Cardiac septum (tissue), 1 donor: ENCODE measurements at regions not wholly inside any gene's neighbourhood (a gene's known extent, or its start where the extent isn't known, plus 50 kb on each side); places are given as distances from the start of the nearest gene placed in this dataset.
"Not testable (repeated sequence)": the region's sequence is repeated elsewhere in the genome, so short reads cannot be mapped to it uniquely, and the experiment has no call there.

ENCODE experiments used
- DNase-seq: peaks from one replicate; pipeline ENCODE4 v3.0.0-alpha.2; 2020; ENCODE audit warnings: low spot score
- intact Hi-C: fragments of 100-400 bp; cut with DNase I; formaldehyde crosslinking; loops from one replicate; pipeline ENCODE4 v1.14.0; 2022
- donor health status: DM: no; HTN: no; CAD: no.

DNA sequence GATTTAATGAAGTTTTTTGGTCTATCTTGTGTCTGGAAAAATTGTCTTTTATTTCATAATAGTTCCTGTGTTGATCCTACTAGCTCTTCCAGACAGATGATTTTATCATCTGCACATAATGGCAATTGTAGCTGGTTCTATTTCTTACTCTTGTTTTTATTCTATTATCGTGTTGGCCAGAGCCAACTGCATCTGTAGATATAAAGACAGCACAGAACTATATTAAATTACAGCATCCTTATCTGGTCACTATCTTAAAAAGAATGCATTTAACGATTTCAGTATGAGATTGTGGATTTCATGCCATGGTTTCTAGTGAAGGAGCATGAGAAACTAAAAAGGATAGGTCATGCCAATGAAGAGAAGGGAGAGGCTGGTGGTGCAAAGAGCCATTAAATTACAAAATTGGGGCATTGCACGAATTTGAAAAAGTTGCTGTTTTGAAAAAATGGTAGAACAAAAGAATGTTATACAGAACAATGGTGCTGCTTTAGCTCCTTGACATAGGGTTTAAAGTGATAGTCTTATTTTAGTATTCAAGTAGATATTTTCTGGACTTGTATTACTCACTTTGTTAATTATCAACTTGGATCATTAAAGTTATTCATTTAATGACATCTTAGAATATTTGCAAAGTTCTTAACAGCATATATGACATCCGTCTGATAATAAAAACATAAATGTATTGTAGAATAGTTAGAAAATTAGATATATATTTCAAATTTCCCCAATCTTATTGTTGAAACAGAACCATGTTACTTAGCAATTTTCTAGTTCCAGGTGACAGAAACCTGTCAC lies 1250.3 kb downstream of the REEP3 start:
- intact Hi-C loops: no loop called here
- DNase-seq: no peak

DNA sequence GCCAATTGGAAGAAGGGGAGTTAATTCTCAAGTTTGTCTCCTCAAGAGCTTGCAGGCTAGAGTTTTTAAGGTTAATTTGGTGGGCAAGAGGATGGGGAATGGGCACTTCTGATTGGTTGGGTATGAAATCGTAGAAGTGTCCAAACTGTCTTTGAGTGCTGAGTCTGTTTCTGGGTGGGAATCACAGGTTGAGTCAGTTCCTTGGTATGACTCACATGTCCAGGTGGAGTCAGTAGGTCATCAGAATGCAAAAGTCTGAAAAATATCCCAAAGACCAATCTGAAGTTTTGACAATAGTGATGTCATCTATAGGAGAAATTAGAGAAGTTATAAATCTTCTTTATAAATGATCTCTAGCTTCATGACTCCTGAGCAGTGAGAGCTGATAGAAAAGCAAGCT lies 1252.2 kb downstream of the REEP3 start:
- intact Hi-C loops: no loop called here
- DNase-seq: no peak

DNA sequence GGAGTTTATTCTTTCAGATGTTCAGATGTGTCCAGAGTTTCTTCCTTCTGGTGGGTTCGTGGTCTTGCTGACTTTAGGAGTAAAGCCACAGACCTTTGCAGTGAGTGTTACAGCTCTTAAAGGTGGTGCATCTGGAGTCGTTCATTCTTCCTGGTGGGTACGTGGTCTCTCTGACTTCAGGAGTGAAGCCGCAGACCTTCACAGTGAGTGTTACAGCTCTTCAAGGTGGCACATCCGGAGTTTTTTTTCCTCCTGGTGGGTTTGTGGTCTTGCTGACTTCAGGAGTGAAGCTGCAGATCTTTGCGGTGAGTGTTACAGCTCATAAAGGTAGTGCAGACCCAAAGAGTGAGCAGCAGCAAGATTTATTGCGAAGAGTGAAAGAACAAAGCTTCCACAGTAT lies 1263.2 kb downstream of the REEP3 start:
- DNase-seq, intact Hi-C loops: not testable (repeated sequence)

DNA sequence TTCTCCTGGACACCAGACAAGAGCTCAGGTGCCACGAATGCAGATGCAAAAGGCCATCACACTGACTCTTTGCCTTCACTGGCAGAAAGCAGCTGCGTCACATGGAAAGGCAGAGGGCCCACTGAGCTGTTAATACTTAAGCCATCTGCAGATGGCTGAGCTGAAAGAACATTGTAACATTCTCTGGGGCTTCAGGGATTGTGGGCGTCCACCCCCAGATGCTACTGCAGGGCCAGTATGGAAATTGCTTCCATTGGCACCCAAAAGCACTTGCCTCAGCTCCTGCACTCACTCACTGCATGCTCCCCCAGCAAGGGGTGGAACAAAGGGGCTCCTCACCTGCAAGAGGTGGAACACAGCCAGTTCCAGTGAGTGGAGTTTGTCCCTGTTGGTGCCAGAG lies 1264.6 kb downstream of the REEP3 start:
- DNase-seq: no peak
- intact Hi-C loops: no loop called here

DNA sequence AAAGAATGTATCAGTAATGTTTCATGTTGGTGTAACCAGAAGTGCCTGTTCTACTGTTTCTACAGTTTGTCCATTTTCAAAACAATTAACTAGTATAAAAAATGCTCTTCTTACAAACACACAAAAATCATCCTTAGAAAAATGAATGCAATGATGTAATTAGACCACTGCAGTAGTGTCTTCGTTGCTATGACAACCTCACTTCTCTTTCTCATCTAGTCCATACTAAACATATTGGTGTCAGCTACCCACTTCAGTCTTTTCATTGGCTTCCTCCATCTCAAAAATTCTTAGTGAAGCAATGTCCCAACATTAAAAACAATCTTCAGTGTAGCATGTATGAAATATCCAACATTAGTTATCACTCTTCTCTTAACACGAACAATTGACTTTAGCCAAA lies 1265.8 kb downstream of the REEP3 start:
- no peak for DNase-seq
- intact Hi-C loops: no loop called here

DNA sequence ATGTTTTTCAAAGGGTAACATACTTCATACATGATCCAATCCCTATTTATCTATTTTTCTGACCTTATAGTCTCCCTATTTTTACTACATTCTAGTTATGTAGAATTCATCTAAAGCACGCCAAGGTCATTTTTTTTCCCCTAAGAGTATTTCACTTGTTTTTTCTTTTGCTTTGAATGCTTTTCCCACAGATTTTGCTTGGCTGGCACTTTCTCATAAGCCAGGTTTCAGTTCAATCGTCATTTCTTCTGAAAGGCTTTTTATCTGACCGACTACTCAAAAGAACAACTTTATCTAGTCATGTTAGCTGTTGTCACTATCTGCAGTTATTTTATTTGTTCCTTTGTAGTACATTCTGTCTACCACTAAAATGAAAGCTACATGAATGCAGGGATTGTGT lies 1274.6 kb downstream of the REEP3 start:
- DNase-seq: no peak
- intact Hi-C loops: no loop called here

DNA sequence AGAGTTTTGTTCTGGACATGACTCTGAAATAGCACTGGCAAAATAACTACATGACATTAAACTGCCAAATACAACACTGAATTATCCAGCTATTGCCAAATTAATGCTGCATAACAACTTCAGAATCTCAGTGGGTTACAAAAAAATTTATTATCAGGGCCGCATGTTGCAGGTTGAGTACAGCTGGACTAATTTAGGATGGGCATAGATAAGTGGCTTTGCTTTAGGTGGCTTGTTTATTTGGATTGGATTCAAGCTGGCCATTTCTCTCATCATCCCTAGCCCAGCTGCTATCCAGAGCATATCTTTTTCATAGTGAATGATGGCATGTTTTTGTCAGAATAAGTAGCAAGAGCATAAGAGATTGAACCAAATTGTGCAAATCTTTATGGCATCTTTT lies 1277.1 kb downstream of the REEP3 start:
- no peak for DNase-seq
- intact Hi-C loops: no loop called here

DNA sequence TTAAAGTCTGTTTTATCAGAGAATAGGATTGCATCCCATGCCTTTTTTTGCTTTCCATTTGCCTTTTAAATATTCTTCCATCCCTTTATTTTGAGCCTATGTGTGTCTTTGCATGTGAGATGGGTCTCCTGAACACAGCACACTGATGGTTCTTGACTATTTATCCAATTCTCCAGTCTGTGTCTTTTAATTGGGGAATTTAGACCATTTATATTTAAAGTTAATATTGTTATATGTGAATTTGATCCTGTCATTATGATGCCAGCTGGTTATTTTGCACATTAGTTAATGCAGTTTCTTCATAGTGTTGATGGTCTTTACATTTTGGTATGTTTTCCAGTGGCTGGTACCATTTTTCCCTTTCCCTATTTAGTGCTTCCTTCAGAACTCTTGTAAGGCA lies 1287.0 kb downstream of the REEP3 start:
- DNase-seq, intact Hi-C loops: not testable (repeated sequence)

DNA sequence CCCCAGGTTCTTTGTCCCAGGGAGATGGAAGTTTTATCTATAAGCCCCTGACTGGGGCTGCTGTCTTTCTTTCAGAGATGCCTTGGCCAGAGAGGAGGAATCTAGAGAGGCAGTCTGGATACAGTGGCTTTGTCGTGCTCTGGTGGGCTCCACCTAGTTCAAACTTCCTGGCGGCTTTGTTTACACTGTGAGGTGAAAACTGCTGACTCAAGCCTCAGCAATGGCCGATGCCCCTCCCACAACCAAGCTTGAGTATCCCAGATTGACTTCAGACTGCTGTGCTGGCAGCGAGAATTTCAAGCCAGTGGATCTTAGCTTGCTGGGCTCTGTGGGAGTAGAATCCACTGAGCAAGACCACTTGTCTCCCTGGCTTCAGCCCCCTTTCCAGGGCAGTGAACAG lies 1288.8 kb downstream of the REEP3 start:
- intact Hi-C loops, DNase-seq: not testable (repeated sequence)

DNA sequence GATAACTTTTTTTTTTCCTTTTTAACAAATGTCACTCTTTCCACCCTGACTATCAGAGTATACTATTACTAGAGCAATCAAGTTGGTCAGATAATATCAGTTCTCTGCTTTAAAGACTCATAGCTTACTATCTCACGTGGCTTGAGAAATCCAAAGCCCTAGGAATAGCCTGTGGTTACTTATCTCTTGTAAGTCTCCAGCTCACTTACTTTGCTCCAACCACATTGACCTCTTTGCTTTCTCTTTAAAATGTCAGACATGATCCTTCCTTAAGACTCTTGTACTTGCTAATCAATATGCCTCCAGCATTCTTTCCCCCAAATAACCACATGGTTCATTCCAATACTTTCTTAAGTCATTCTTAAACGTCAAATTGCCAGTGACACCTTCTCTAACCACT lies 1292.2 kb downstream of the REEP3 start:
- intact Hi-C loops: no loop called here
- DNase-seq: no peak

DNA sequence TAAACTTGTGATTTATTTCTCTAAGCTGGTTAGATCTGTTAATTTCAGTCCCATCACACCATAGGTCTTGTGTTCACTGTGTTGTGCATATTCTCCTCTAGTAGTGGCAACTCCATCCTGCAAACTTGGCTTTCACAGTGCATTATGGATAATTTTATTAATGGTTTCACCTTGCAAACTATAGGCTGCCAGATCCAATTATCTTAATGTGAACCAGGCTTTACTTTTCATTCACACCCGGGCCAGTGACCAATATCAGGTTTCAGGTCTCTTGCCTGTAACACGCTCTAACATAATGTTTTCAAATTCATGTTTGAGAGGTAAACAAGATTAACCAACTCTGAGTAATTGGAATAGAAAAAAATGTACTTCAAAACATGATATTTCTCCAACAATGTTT lies 1293.0 kb downstream of the REEP3 start:
- intact Hi-C loops: no loop called here
- DNase-seq: no peak

DNA sequence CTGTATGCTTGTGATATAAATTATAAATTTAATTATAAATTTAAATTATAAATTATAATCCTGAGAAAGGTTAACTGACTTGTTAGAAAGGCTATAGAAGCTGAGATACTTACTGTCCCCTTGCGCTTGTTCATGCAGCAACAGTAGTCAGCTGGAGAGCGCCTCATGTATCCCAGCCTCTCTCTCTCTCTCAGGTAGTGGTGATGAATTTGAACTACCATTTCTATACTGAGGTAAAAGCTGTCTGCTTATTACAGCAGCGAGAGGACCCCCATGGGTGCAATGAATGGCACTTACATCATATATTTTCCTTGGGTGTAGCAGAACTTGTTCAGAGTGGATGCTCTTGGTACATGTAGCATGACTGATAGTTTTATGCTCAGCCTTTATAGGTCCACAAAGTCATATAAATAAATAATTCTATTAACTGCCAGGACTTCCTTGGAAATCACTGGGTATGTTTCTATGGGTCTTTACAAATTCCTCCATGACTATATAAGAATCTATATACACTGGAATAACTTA lies 1308.7 kb downstream of the REEP3 start:
- intact Hi-C loops: no loop called here

DNA sequence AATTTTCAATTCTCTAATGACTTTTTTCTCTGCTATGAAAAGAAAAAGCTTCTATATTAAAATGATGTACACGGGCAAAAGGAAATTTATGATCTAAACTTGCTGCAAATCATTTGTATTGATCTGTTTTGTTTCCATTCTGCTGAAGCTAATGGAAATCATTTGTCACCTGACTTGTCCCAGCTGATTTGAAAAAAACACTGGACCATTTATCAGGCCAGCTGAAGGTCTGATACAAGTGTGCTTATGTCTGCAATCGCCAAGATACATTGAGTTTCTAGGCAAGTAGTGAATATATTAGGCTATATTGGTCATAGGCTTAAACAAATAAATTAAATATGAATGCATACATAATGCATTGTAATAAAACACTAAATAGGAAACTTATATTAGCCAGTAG lies 1309.7 kb downstream of the REEP3 start:
- intact Hi-C loops: no loop called here
- DNase-seq: no peak

More for the DNA sequence above, 1308.7 kb downstream of the REEP3 start:
- DNase-seq: no peak

DNA sequence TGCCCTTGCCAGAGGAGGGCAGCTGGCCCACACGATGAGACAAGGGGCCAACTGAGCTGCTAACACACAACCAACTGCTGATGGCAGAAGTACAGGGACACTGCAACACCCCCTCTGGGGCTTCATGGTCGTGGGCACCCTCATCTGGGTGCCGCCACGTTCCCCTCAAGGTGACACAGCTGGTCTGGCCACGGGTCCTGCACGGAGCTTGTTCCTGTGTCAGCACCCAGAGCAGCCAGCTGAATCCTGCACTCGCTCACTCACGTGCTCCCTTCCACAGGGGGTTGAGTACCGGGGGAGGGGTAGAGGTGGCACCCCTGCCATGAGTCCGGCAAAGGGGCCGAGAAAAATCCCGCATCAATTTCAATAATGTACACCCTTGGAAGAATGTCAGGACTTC lies 1319.1 kb downstream of the REEP3 start:
- intact Hi-C loops: no loop called here
- no peak for DNase-seq

DNA sequence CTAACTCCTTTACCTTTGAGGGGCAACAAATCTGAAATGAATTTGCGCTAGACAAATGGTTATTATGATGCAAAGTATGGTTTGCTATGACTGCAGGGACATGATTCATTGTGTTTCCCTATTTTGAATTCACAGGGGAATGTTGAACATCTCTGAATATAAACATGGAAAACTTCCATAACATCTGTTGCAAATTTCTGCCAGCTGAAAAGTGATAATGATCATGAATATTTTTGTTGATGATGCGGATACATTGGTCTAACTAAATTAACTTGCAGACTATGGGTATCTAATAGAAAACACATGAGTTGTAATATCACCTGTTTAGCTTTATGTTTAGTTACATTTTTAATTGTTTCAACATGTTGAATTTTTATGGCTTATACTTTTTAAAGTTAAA lies 1325.5 kb downstream of the REEP3 start:
- DNase-seq: no peak
- intact Hi-C loops: no loop called here

DNA sequence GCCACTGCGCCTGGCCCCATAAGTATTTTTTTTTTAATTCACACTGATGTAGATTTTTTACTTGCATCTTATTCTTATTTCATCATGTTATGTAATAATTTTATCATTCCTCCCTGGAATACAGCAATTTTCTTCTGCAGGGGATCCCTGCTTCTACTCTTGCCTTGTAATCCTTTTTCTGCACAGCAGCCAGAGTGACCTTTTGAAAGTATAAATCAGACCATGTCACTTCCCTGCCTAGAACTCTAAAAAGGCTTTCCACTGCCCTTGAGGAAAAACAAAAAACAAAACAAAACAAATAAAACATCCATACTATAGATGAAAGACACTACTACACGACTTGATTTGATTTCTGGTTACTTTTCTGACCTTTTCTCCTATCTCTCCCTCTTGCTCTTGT lies 1334.7 kb downstream of the REEP3 start:
- intact Hi-C loops: no loop called here
- DNase-seq: no peak

DNA sequence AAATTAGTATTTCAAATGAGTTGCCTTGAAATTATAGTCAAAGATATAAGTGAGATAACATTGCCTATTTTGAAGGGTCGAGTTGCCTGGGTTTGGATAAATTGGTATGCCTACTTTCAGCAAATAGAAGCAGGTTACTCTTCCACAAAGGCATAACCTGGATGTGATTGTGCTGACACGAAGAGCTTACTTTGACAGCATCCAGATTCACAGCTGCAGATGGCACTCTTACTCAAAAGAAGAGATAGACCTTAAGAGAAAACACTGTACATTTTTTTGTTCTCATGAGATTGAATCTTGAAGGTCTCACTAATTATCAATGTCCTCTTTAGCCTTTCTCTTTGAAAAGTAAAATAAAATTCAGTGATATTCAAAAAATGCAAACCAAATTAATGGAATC lies 1338.7 kb downstream of the REEP3 start:
- DNase-seq: no peak
- intact Hi-C loops: no loop called here

DNA sequence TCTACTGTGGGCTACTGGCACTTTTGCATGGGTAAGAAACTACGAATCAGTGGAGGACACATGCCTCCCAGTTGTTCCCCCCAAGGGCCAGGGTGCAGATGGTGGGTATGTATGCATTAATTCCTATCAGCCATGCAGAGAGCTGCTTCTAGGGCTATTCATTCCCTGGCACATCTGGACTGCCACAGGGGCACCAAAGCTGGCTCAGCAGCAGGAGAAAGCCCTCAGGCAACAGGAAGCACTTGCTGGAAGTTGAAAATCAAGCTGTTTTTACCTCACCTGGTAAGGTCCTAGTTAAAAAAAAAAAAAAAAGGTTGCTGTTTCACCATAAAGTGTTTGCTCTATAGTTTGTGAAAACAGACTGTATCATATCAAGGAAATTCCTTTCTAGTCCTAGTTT lies 1342.6 kb downstream of the REEP3 start:
- intact Hi-C loops: no loop called here
- no peak for DNase-seq

DNA sequence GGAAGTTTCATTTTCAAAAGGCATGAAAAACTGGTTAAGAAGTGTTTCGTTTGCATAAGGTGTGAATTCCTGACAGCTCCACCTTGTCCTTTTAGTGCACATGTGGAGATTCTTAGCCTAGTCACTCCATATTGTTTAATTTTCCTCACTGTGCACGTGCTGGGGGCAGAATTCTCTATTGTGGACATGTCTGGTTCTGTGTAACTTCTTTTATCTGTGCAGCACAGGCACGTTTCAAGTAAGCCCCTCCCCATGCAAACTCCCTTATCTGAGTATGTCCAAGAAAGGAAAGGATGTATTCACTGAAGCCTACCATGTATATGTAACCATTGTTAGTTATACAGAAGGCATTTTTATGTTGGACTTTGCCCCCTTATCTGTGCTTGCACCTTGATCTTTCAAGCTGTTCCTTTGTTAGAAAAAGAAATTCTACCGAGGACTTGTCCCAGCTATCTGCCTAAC lies 1346.3 kb downstream of the REEP3 start:
- intact Hi-C loops: no loop called here

DNA sequence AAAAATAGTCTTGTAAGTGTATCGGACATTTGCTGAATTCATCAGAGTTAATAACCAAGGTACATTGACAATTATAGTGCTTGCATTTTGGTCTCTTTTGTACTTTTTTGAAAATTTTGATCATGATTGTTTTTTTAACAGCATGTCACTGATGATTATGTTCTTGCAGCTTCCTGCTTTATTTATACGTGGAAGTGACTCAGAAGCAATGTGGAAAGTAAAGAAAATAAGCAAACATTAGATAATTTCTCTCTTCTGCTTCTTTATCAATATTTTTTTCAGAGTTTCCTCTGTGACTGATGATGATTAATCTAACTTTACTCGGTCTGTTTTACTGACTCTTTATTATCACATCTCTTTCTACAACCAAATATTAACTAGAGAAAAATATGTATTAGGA lies 1351.9 kb downstream of the REEP3 start:
- intact Hi-C loops: no loop called here
- no peak for DNase-seq

More for the DNA sequence above, 1346.3 kb downstream of the REEP3 start:
- DNase-seq: no peak

DNA sequence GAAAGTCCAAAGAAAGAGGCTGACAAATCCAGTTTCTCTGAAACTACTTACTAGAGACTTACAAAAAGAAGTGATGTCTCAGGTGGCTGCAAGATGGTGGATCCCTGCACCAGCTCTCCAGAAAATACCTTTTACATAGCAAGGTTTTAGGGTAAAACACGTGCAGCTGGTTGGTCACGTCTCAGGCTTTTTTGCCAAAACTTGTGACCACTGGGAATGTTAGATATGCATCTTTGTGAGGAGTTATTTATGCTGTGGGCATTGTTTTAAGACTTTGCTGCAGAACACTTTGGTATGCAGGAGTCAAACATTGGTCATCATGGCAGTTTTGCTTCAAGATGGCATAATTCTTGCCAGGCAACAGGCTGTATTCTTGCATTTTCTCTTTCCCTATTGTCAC lies 1352.8 kb downstream of the REEP3 start:
- intact Hi-C loops: no loop called here
- DNase-seq: no peak

DNA sequence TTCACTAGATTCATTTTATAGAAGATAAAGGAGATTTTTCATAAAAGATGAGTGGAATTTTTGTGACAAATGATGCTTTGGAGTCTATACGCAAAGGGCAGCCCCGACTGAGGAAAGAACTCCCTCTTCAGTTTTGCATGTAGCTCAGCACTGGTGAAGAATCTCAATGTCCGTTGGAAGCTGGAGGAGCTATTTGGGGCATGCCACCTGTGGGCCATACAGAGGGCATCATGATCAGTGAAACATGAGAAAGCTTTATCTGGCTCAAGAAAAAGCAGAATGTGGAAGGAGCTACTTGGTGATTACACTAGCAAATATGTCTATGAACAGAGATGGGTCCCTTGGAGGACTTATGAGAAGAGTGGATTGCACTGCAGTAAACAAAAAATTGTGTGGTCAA lies 1359.3 kb downstream of the REEP3 start:
- intact Hi-C loops: no loop called here

More for the DNA sequence above, 1359.3 kb downstream of the REEP3 start:
- no peak for DNase-seq
